Limb (tissue), 2 donors: ENCODE measurements at regions not wholly inside any gene's neighbourhood (a gene's known extent, or its start where the extent isn't known, plus 50 kb on each side); places are given as distances from the start of the nearest gene placed in this dataset.

Experiments
- DNase-seq, 2 donors: peaks; one replicate each; pipeline ENCODE4 v3.0.0-alpha.2; 2016; ENCODE audit errors: extremely low spot score in 2 of 2

DNA sequence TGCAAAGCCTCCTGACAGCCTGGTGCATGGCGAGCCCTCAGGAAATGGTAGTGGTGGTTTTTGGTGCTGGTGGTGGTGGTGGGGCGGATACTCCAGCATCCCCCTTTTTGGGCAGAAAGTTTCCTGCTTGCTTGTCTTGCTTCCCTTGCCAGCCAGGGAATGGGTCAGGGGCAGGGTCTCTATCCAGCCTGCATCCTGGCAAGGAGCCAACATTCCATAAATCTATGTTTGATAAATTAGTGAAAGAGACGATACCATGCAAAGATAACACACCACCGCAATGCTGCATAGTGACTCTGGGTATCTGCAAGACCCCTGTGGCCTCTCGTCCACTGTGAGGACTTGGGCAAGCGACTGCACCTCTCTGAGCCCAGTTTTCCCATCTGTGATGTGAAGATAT lies 246.2 kb downstream of the LRFN2 start:
- DNase-seq = peak in 1 of 2 donors; percentile 14

- no peak for DNase-seq
Measured at GRCh38 chr6:40340196-40340595, 247.0 kb downstream of the LRFN2 start.

- DNase-seq = no peak
Measured at GRCh38 chr6:40338306-40338705, 248.9 kb downstream of the LRFN2 start.

- no peak for DNase-seq
Measured at GRCh38 chr6:40336940-40337760, 250.0 kb downstream of the LRFN2 start.

GRCh38 chr6:40336296-40336695 lies 250.9 kb downstream of the LRFN2 start:
- no peak for DNase-seq

- no peak for DNase-seq
Measured at GRCh38 chr6:40334496-40335270, 252.5 kb downstream of the LRFN2 start.

GRCh38 chr6:40331545-40331944 lies 255.6 kb downstream of the LRFN2 start:
- no peak for DNase-seq

DNA sequence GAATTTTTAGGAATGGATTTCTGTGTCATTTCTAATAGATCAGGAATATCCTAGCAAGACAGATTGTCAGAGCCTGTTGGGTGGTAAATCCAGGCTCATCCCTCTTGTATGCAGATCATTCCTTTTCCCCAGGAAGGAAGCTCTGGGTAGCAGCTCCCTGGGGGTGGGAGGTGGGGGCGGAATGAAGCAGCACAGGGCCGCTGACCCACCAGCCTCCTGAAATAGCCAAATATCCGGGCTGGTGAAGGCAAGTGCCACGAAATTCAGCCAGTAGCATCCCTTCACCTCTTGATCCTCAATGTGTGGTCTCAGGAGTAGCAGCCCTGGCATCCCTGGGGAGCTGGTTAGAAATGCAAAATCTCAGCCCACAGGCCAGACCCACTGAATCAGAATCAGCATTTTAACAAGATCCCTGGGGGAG lies 256.9 kb downstream of the LRFN2 start:
- no peak for DNase-seq

- no peak for DNase-seq
Measured at GRCh38 chr6:40328986-40329545, 258.1 kb downstream of the LRFN2 start.

GRCh38 chr6:40328386-40328985 lies 258.7 kb downstream of the LRFN2 start:
- DNase-seq = no peak

DNA sequence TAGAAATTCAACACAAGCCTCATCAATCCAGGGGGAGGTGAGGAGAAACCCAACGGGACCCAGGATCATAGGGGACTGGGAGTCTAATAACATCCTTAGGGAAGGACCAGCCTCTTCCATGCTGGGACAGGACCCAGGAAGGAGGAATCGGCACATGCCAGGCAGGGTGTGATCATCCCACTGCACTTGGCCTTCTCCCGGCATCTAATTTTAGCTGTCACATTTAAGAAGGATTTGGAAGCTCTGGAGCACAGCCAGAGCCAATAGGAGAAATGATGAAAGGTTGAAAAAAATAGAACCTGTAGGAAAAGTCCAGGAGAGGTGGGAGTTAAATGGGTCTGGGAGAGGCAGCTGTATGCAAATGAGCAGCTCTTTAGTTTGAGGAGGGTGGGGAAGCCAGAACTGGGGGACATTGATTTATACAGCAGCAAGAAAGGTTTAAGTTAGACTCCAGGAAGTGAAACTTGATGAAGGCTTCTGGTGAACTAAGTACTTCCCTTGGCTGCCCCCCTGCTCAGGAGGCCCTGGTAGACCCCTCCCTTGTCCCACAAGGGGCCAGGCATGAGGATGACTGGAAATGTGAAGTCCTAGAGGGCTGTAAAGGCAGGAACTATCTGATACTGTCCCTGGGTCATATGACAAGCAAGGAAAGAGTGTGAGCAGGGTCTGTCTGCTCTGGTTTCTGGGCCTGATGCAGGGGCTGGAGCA lies 260.3 kb downstream of the LRFN2 start:
- DNase-seq = no peak

GRCh38 chr6:40325791-40326190 lies 261.4 kb downstream of the LRFN2 start:
- DNase-seq = no peak

DNA sequence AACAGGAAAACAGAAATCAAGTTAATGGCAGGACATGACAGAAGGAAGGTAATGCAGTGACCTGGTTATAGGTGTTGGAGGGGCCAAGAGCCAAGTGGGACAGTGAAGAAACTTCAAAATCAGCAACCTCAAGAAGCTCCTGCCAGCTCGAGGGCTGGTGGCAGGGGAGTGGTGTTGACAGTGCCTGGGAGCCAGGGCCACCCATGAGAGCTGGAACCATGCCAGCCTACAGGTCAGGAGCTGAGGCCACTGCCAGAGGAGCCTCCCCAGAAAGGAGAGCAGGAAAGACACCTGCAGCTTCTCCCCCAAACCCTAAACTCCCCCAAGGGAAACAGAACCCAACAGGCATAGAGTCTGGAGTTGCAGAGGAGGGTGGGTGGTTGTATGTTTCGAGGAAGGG lies 262.1 kb downstream of the LRFN2 start:
- no peak for DNase-seq

- DNase-seq = no peak
Measured at GRCh38 chr6:40323881-40324634, 263.1 kb downstream of the LRFN2 start.

DNA sequence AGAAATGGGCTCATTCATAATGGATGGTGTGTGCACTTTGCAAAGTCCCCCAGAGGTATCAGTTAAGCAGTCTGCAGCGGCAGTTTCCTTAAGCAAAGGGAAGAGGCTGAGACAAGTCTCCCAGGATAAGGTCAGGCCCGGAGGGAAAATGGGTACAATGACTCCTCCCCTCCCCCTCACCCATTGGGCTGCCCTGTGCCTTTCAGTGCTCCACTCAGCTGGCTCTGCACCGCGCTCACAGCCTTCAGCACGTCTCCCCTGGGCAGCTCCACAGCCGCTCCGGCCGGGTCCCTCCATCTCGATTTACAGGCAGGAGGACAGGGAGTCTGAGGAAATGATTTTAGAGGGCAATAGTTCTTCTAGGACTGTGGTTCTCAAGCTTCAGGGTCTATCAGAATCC lies 264.8 kb downstream of the LRFN2 start:
- DNase-seq = no peak

DNA sequence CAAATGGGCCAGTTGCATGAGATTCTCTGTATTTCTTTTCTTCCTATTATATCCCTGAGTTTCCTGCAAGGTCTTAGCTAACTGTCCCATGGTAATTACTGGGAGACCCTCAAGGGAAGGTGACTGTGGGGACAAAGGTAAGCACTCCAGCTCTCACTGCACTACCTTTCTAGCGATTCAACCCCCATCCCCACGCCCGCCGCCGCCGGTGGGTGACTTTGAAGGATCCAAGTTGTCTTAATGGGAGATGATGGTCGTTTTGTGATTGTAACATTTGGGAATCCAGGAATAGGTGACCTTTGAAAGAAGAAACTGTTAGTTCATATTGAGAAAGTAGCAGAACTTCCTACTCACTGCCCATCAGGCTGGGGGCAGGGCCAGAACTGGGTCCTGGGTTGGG lies 265.5 kb downstream of the LRFN2 start:
- no peak for DNase-seq

GRCh38 chr6:40320947-40321346 lies 266.2 kb downstream of the LRFN2 start:
- no peak for DNase-seq

GRCh38 chr6:40320441-40320840 lies 266.7 kb downstream of the LRFN2 start:
- no peak for DNase-seq

DNA sequence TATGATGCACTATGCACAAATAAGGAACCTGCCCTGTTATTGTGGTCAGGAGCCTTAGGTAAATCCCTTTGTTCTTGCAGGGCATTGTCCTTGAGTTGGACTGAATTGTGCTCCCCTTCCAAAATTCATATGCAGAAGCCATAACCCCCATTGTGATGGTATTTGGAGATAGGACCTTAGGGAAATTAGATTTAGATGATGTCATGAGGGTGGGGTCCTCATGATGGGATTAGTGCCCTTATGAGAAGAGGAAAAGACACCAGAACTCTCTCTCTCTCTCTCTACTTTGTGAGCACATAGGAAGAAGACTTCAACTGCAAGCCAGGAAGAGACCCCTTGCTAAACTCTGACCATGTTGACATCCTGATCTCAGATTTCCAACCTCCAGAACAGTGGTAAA lies 268.0 kb downstream of the LRFN2 start:
- no peak for DNase-seq

DNA sequence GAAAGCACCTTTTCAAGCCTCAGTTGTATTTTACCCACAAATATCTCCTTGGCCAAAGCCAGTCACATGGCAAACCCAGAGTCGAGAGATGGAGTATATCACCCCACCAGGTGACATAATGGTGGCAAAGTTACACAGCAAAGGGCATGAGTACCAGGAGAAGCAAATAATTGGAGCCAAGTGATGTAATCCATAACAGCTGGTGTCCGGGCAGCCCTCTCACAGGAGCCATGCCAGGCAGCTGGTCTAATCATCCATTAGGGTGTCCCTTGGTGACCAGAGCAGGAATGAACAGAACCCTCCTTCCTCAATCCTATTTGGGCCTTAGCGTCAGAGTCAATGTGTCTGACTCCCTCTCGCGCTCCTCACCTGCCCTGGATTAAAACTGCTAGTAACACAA lies 272.1 kb downstream of the LRFN2 start:
- DNase-seq = no peak

- no peak for DNase-seq
Measured at GRCh38 chr6:40313582-40313981, 273.6 kb downstream of the LRFN2 start.
